Vagina (tissue), 2 donors: ENCODE measurements at regions not wholly inside any gene's neighbourhood (a gene's known extent, or its start where the extent isn't known, plus 50 kb on each side); places are given as distances from the start of the nearest gene placed in this dataset.

Experiments used
- DNase-seq, 2 donors: peaks; one replicate each; pipeline ENCODE4 v3.0.0-alpha.2; 2017; ENCODE audit errors: extremely low spot score in 2 of 2
- H3K27ac ChIP-seq: fragments of 200-600 bp; sonication (generic); one replicate; pipeline ENCODE4 v1.5.1; 2019
- H3K27me3 ChIP-seq: fragments of 200-600 bp; sonication (generic); one replicate; pipeline ENCODE4 v1.5.1; 2019
- H3K36me3 ChIP-seq, 2 donors: fragments of 200-600 bp; sonication (generic); one replicate each; pipeline ENCODE4 v1.5.1; 2017 to 2019
- H3K4me1 ChIP-seq: fragments of 200-600 bp; sonication (generic); one replicate; pipeline ENCODE4 v1.5.1; 2019
- H3K4me3 ChIP-seq, 2 donors: fragments of 200-600 bp; sonication (generic); 1 replicate in 1 of 2; 2 replicates in 1 of 2; pipeline ENCODE4 v1.5.1; 2016 to 2019
- H3K9me3 ChIP-seq: fragments of 200-600 bp; sonication (generic); one replicate; pipeline ENCODE4 v1.5.1; 2019
- POLR2A ChIP-seq, 2 donors: fragments of 450-650 bp; IDR thresholded peaks; one replicate each; pipeline ENCODE4 v1.6.1; 2017; ENCODE audit warnings: antibody characterized with exemption in 2 of 2, mild to moderate bottlenecking in 2 of 2, moderate library complexity in 2 of 2
- POLR2AphosphoS5 ChIP-seq, 2 donors: sonication (generic); formaldehyde crosslinking; IDR thresholded peaks; one replicate each; pipeline ENCODE4 v1.9.0; 2017; ENCODE audit warnings: antibody characterized with exemption in 2 of 2, mild to moderate bottlenecking in 2 of 2, low read depth in 1 of 2; ENCODE audit not compliant: insufficient read depth in 1 of 2
- intact Hi-C: fragments of 100-400 bp; cut with DNase I; formaldehyde crosslinking; loops from one replicate; pipeline ENCODE4 v1.15.1; 2023
- TF ChIP-seq, protein P1 (sequence below), 3 experiments: fragments of 450-650 bp in 2 of 3; fragments of 200-600 bp in 1 of 3; sonication (generic) in 1 of 3; IDR thresholded peaks; one replicate each; pipeline ENCODE4 v1.5.1; 2017 to 2019; ENCODE audit warnings: antibody characterized with exemption in 3 of 3, mild to moderate bottlenecking in 2 of 3, moderate library complexity in 2 of 3

- no peaks in the 10 kb centered on the region for H3K27me3 ChIP-seq
- H3K27ac ChIP-seq: no peak overlapping the region
- H3K9me3 ChIP-seq: no peaks in the 10 kb centered on the region
- H3K4me3 ChIP-seq: peak overlapping the region in 1 of 2 donors; percentile 29
- H3K4me1 ChIP-seq: peaks cover 13% of the 10 kb centered on the region
- no peak for TF ChIP-seq POLR2A (IDR thresholded peaks at IDR 0.05)
- TF ChIP-seq, protein P1, sequence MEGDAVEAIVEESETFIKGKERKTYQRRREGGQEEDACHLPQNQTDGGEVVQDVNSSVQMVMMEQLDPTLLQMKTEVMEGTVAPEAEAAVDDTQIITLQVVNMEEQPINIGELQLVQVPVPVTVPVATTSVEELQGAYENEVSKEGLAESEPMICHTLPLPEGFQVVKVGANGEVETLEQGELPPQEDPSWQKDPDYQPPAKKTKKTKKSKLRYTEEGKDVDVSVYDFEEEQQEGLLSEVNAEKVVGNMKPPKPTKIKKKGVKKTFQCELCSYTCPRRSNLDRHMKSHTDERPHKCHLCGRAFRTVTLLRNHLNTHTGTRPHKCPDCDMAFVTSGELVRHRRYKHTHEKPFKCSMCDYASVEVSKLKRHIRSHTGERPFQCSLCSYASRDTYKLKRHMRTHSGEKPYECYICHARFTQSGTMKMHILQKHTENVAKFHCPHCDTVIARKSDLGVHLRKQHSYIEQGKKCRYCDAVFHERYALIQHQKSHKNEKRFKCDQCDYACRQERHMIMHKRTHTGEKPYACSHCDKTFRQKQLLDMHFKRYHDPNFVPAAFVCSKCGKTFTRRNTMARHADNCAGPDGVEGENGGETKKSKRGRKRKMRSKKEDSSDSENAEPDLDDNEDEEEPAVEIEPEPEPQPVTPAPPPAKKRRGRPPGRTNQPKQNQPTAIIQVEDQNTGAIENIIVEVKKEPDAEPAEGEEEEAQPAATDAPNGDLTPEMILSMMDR (IDR thresholded peaks at IDR 0.05): no peak
- TF ChIP-seq POLR2AphosphoS5 (IDR thresholded peaks at IDR 0.05; ENCODE audit: insufficient read depth in 1 of 2, low read depth in 1 of 2): peak in 1 of 2 donors; percentile 34
- intact Hi-C loops: no loop called here
- H3K36me3 ChIP-seq: no peaks in the 10 kb centered on the region
- DNase-seq: no peak
Measured at GRCh38 chr16:14337303-14338191, 266.4 kb downstream of the MRTFB start.

GRCh38 chr16:14335297-14335696 is 264.2 kb downstream of the MRTFB start:
- Histone ChIP-seq H3K36me3 (no peaks in the 10 kb centered on the region), H3K27me3 (no peaks in the 10 kb centered on the region), H3K4me1 (peaks cover 13% of the 10 kb centered on the region), H3K27ac (no peak overlapping the region), H3K9me3 (no peaks in the 10 kb centered on the region), H3K4me3 (no peak overlapping the region)
- no peak for TF ChIP-seq POLR2A (IDR thresholded peaks at IDR 0.05)
- TF ChIP-seq, protein P1 (IDR thresholded peaks at IDR 0.05): no peak
- TF ChIP-seq POLR2AphosphoS5 (IDR thresholded peaks at IDR 0.05; ENCODE audit: insufficient read depth in 1 of 2, low read depth in 1 of 2): no peak
- DNase-seq: no peak
- intact Hi-C loops: no loop called here

GRCh38 chr16:14334366-14335080 is 263.4 kb downstream of the MRTFB start:
- Histone ChIP-seq H3K4me3 (no peak overlapping the region), H3K27ac (no peak overlapping the region), H3K4me1 (peaks cover 13% of the 10 kb centered on the region), H3K27me3 (no peaks in the 10 kb centered on the region), H3K9me3 (no peaks in the 10 kb centered on the region), H3K36me3 (no peaks in the 10 kb centered on the region)
- DNase-seq: no peak
- intact Hi-C loops: no loop called here
- TF ChIP-seq, protein P1 (IDR thresholded peaks at IDR 0.05): no peak
- TF ChIP-seq POLR2A (IDR thresholded peaks at IDR 0.05) (no peak), POLR2AphosphoS5 (IDR thresholded peaks at IDR 0.05; ENCODE audit: insufficient read depth in 1 of 2, low read depth in 1 of 2) (no peak)

DNA sequence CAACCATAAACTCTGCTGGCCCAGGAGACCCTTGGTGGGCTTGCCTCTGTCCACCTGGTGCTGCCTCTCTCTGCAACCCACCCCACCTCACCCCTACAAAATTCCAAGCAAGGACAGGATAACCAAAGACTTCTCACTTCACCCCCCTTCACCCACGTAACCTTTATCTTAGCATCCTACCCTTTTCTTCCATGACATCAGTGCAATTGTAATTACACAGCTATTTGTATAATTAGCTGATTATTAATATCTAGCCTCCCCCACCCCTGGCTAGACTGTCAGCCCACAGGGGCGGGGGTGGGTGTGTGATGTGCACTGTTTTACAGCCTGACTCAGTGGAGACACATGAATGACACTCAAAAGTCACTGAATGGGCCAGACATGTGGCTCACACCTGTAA is 262.2 kb downstream of the MRTFB start:
- intact Hi-C loops: no loop called here
- no peak overlapping the region for H3K4me3 ChIP-seq

More for the DNA sequence above, 262.2 kb downstream of the MRTFB start:
- Histone ChIP-seq H3K36me3 (peaks cover 0 to 3% of the 10 kb centered on the region in 2 donors), H3K9me3 (no peaks in the 10 kb centered on the region), H3K4me1 (peaks cover 13% of the 10 kb centered on the region), H3K27me3 (no peaks in the 10 kb centered on the region), H3K27ac (no peak overlapping the region)
- TF ChIP-seq POLR2AphosphoS5 (IDR thresholded peaks at IDR 0.05; ENCODE audit: insufficient read depth in 1 of 2, low read depth in 1 of 2) (no peak), POLR2A (IDR thresholded peaks at IDR 0.05) (no peak)
- TF ChIP-seq, protein P1 (IDR thresholded peaks at IDR 0.05): no peak
- no peak for DNase-seq
